T47D (cell line): ENCODE measurements at regions not wholly inside any gene's neighbourhood (a gene's known extent, or its start where the extent isn't known, plus 50 kb on each side); places are given as distances from the start of the nearest gene placed in this dataset.

Source experiments
- DNase-seq, 2 experiments: peaks; one replicate each; pipeline versions ENCODE4 v3.0.0 to v3.0.0-alpha.2; 2011 to 2012; ENCODE audit warnings: low read depth in 1 of 2, low spot score in 1 of 2
- JUND ChIP-seq: IDR thresholded peaks from 2 replicates; pipeline ENCODE4 v1.6.1; 2012; ENCODE audit warnings: low read depth
- in situ Hi-C: cut with HindIII; loops from 2 replicates; pipeline ENCODE4 v1.10.0; 2016; ENCODE audit warnings: low sequenced_read_pairs, low pct_unique_long_range_greater_than_20kb

DNA sequence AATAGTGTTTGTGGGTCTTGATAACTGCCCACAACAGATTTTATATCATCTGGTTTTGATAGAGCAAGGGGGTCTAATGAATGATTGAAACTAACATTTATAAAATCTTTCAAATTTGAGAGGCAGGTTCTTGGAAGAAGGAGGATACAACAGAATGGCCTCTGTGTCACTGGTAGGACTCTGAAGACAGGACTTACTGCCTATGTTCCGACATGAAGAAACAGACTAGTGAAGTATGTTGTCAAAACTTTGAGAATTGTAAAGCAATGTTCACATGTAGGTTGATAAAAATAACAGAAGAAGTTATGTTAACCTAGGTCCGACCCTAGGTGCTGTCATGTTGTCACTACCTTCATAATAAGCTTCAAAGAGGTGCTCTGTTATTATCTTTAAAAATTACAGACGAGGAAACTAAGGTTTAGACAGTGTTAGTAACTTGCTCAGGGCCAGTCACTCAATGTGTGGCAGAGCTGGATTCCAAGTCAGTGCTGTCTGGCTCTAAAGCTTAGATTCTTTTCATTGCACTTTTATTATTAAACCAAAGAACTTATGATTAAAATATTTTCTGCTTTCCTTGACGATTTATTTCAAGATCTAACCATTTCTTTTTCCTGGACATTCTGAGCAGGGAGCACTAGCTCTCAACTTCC, 146.2 kb downstream of the RPIA start:
- TF ChIP-seq JUND = no peak
- no peak for DNase-seq
- in situ Hi-C loops = no loop called here

DNA sequence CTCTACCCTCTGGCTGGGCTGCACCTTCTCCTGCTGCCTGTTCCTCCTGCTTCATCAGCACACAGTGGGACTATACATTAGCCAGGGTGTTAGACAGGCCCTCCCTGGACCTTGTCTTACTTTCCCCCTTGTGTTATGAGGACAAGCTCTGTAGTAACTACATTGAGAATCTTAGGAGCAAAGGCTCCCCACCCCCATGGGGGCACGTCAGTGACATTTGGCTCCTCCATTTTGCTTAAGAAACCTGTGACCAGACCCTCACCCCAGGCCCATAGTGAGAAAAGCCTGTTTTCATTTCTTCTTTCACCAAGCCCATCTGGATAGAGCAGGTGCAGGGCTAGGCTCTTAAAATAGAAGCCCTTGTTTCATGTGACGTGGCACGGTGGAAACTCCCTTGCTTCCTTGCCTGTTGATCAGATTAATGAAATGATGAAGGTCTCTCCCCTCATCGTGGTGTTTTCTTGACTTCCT, 146.7 kb downstream of the RPIA start:
- in situ Hi-C loops = no loop called here

DNA sequence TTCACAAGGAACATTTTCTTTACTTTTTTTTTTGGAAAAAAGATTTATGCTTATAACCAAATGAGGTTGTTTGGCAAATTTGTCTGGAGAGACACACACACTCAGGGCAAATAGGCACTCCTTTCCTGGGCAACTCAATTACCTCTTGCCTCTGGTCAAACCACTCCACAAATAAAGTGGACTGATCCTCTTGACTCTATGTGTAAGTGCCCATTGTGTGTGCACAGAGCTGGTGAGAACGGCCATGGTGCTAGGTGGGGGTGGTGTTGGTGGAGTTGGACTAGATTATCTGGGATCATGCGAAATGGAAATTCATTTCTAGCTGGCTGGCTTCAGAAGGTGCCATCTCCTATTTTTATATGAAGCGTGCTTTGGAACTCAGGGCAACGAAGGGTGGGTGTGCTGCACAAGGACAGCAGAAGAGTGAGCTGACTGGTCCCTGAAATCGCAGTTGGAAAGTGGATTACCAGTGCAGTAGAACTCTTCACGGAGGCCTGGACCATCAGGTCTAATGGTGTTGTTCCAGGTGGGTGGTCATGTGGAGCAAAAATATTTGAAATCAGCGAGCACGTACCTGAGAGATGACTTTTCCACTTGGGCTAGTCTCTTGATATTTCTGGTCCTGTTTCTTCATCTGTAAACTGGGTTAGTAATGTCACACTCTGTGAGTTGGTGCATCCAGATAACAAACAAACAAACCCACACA, 149.9 kb downstream of the RPIA start:
- in situ Hi-C loops = no loop called here
- no peak for DNase-seq
- no peak for TF ChIP-seq JUND

More for the DNA sequence above, 146.7 kb downstream of the RPIA start:
- no peak for DNase-seq
- no peak for TF ChIP-seq JUND

DNA sequence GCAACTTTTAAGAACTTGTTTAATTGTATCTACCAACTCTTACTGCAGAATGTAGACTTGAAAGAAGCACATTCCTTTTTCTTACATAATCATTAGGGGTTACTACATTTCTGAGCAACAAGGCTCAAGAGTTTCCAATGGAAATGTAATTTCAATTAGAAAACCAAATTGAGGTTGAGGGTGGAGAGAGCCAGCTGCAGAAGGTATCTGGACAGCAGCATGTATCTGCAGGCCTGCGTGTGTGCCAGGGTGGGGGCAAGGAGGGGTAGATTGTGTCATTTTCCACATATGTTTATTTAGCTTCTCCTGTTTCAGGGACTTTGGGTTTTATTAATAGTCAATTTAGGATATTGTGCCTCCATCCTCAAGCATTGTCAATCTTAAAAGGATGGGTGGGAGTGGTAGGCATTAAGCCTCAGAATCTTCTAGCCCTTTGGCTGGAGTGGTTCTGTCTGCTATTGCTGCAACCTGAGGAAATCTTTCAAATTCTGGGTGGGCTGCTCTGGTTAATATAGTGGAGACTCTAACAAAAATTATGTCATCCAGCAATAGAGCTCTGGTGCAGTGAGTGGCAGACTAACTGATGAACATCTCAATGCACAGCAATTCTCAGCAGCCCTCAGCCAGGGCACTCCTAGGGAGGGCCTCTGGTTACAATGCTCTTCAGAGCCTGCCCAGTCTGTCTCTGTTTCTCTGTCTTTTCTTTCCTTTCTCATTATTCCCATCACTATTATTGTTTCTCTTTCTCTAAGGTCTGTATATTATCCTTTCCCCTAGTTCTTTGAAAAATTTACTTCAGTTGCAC, 151.4 kb downstream of the RPIA start:
- DNase-seq = no peak
- no peak for TF ChIP-seq JUND
- in situ Hi-C loops = no loop called here

DNA sequence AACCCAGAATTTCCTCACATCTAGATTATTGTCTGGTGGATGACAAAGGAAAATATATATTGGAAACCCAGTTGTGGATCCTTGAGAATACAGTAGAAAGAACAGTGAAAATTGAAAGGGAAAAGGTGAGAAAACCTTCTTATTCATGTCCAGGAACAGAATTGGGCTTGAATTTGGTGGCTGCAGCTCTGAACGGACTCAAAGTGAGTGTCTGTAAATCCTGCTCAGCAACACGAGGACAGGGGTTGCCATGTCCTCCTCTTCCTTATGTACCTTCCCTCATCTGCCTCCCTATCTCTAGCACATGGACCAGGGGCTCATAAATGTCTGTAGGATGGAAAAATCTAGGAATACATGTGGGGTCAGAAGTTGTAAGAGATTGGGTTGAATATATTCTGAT, 152.2 kb downstream of the RPIA start:
- no peak for TF ChIP-seq JUND
- DNase-seq = no peak
- in situ Hi-C loops = no loop called here

DNA sequence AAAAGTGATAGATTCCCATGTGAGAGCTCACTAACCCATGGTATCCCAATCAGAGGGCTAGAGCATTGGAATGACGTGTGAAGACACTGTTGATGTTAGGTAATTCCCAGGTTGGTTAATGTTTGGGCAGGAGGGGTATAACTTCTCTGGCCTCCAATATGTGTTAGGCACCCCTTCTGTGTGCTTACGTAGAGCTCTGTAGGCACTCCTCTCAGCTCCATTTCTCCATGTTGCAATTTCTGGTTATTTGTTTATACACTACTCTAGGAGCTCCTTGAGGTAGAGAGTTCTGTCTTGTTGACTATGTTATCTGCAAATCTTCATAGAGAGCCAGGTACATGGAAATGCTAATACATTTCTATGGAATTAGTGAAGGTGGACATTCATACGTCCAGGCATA, 153.5 kb downstream of the RPIA start:
- TF ChIP-seq JUND = no peak
- no peak for DNase-seq
- in situ Hi-C loops = no loop called here

DNA sequence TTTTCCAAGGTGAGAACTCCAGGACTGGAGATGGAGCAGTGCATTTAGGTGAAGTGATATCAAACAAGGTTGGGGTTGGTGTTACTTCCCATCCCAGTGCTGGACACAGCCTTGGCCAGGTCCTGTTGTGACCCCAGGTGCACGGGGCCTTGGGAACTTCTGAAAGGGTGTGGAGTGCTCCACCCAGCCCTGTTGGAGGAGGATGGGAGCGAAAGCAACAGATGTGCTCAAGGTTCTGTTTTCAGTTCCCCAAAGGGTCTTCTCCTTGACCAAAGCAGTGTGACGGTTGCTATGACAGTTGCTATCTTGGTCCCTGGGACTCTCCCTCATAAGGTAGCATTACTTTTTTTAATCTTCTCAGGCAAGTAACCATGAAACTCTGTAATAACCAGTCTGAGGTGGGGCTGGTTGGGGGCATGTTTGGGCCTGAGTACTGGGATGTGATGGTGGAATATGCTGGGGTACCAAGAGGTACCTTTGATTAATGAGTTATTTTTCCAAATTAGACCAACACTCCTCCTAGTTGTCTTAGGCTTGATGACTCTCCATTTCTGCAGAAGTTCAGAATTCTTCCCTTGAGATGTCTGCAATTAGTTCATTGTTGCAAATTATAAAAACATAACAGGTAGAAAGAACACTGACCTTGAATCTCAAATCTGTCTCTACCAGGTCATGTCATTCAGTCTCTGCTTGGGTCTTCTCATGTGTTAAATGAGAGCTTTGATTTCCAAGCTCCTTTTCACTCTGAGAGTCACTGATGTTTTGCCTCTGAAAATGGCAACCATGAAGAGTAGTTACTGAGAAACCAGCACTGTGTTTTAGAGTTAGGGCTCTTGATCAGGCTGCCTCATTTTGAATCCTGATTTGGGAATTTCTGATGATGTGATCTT, 154.5 kb downstream of the RPIA start:
- in situ Hi-C loops = no loop called here

DNA sequence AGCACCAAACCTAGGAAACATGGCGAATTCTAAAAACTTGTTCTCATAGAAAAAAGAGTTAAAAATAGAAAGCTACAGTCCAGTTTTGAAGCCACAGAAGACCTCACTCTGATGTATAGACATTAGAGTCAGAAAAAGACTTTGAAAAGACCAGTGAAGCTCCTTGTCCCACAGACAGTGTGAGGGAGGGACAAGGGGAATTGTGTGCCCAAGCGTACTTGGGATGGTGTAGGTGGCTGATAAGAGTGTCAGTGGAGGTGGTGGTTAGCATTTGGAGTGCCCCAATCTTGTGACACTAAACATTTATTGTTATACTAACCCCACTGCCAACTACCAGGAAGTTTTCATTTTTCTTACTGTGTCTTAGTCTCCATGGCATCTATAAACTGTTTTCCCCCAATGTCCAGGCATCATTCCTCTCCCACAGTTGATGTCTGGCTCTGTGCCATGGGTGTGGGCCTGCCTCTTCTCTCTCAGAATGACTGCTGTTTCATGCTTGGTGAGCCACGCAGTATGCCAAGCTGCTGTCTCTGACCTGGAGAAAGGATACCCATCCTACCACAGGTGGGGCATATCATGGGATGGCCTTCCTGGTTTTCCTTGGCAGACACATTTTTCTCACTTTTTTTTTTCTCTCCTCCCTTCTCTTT, 161.4 kb downstream of the RPIA start:
- TF ChIP-seq JUND = no peak
- DNase-seq = no peak
- in situ Hi-C loops = no loop called here

More for the DNA sequence above, 154.5 kb downstream of the RPIA start:
- no peak for TF ChIP-seq JUND
- no peak for DNase-seq

DNA sequence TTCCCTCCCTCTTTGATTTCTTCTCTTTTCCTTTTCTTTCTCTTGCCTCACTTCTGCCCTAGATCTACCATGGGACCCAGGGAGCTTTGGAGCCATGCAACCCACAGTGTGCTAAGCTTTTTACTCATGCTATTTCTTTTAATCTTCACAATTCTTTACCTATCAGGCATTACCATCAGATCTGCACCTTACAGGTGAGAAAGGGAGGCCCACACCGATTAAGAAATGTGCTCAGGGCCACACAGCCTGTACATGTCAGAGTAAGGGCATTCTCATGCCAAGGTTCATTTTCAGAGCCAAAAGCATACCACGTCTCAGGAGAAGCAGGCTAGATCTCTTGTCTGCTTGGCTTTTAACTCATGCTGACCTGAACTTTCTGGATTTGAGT, 161.9 kb downstream of the RPIA start:
- DNase-seq = no peak
- in situ Hi-C loops = no loop called here
- no peak for TF ChIP-seq JUND

DNA sequence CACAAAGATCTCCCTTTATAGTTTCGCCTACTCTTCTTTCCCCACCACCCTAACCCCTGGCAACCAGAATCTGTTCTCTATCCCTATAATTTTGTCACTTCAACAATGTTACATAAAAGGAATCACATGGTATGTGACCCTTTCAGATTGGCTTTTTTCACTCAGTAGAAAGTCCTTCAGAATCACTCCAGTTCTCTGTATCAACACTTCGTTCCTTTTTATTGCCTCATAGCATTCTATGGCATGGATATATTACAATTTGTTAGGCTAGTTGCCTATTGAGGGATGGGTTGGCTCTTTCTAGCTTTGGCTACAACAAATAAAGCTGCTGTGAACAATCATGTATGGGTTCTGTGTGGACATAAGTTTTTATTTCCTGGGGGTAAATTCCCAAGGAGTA, 163.1 kb downstream of the RPIA start:
- in situ Hi-C loops = no loop called here

DNA sequence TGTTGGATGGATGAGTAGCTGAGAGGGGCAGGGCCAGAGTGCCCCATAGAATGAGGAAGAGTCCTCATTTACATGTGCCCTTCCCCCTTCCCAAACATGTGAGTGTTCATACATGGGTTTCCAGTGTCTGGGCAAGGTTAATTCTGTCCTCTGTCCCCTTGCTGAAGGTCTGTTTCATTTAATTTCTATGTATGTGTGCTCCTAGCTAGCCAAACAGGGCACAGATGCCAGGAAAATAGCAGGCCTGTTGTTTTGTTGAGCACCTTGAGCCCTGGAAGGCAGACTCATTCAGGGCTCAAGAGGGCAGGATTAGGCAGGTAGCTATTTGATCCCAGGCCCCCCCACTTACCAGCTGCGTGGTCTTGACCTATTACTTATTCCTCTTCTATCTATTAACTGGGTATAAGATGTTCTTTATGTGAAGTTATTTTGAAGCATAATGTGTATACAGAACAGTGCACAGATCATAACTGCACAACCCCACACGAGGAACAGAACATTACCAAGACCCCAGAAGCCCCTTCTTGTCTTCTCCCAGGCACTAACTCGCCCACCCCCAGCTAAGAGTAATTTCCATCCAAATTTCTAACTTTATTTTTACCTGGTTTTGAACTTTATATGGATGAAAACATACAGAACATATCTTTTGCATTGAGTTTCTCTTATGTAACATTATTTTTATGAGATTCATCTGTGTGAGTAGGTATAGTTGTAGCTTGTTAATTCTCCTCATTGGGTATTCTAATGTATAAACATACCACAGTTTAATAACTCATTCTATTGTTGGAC, 164.3 kb downstream of the RPIA start:
- in situ Hi-C loops = no loop called here
- TF ChIP-seq JUND = no peak
- no peak for DNase-seq

More for the DNA sequence above, 163.1 kb downstream of the RPIA start:
- no peak for DNase-seq
- no peak for TF ChIP-seq JUND
